GM12864 (cell line): ENCODE measurements at regions not wholly inside any gene's neighbourhood (a gene's known extent, or its start where the extent isn't known, plus 50 kb on each side); places are given as distances from the start of the nearest gene placed in this dataset.

Source experiments
- DNase-seq: peaks from one replicate; pipeline ENCODE4 v3.0.0-alpha.2; 2011; ENCODE audit warnings: low read depth
- H3K4me3 ChIP-seq: 2 replicates; pipeline ENCODE4 v1.5.1; 2011; ENCODE audit warnings: mild to moderate bottlenecking, low read depth, low read length, control low read depth
- TF ChIP-seq, protein P1 (sequence below): IDR thresholded peaks from 2 replicates; pipeline ENCODE4 v1.5.1; 2011; ENCODE audit warnings: low read depth, mild to moderate bottlenecking, moderate library complexity, low read length, control low read depth, inconsistent platforms; ENCODE audit errors: missing control alignments

GRCh38 chr5:171617817-171618591 lies 167.6 kb upstream of the SMIM23 start:
- TF ChIP-seq, protein P1, sequence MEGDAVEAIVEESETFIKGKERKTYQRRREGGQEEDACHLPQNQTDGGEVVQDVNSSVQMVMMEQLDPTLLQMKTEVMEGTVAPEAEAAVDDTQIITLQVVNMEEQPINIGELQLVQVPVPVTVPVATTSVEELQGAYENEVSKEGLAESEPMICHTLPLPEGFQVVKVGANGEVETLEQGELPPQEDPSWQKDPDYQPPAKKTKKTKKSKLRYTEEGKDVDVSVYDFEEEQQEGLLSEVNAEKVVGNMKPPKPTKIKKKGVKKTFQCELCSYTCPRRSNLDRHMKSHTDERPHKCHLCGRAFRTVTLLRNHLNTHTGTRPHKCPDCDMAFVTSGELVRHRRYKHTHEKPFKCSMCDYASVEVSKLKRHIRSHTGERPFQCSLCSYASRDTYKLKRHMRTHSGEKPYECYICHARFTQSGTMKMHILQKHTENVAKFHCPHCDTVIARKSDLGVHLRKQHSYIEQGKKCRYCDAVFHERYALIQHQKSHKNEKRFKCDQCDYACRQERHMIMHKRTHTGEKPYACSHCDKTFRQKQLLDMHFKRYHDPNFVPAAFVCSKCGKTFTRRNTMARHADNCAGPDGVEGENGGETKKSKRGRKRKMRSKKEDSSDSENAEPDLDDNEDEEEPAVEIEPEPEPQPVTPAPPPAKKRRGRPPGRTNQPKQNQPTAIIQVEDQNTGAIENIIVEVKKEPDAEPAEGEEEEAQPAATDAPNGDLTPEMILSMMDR = no peak
- H3K4me3 ChIP-seq = no peak overlapping the region
- DNase-seq = no peak

GRCh38 chr5:171619196-171619595 lies 166.4 kb upstream of the SMIM23 start:
- TF ChIP-seq, protein P1 = no peak
- DNase-seq = no peak
- no peak overlapping the region for H3K4me3 ChIP-seq

DNA sequence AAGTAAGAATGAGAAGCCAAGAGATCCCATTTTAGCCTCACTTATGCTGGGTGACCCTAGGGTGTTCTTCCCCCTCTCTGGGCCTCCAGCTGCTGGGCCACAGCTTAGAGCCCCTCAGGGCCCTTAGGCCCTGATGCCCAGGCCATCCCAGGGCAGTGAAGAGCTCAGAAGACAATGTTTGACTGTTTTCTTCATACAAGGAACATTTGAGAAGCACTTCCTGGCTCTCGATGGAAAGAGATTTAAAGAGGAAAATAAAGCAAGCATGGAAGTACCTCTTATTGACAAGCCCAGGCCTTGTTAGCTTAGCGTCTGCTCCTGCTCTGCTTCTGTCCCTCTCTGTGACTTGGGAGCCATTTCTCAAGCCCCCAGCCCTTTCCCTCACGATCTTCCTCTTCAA lies 165.9 kb upstream of the SMIM23 start:
- TF ChIP-seq, protein P1 = no peak
- no peak overlapping the region for H3K4me3 ChIP-seq
- no peak for DNase-seq

DNA sequence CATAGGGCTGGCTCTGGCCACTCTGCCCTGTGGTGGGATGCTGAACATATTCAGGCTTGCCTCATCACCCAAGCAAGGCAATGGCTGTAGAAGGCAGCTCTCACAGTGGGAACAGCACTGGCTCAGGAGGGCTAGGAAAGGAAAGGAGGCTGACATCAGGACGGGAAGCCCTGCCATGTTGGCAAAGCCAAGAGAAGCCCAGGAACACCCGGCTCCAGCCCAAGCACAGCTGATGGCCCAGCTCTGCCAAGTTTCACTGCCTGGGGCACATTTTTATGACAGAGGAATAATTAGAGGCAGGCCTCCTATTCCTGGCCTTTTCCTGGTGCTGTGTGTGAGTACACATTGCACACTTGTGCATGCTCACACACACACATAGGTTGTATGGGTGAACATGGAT lies 163.6 kb upstream of the SMIM23 start:
- no peak overlapping the region for H3K4me3 ChIP-seq
- TF ChIP-seq, protein P1 = no peak
- no peak for DNase-seq

GRCh38 chr5:171623107-171623506 lies 162.5 kb upstream of the SMIM23 start:
- DNase-seq = no peak
- H3K4me3 ChIP-seq = no peak overlapping the region
- TF ChIP-seq, protein P1 = no peak

GRCh38 chr5:171623551-171624097 lies 162.0 kb upstream of the SMIM23 start:
- TF ChIP-seq, protein P1 = no peak
- no peak for DNase-seq
- H3K4me3 ChIP-seq = no peak overlapping the region

DNA sequence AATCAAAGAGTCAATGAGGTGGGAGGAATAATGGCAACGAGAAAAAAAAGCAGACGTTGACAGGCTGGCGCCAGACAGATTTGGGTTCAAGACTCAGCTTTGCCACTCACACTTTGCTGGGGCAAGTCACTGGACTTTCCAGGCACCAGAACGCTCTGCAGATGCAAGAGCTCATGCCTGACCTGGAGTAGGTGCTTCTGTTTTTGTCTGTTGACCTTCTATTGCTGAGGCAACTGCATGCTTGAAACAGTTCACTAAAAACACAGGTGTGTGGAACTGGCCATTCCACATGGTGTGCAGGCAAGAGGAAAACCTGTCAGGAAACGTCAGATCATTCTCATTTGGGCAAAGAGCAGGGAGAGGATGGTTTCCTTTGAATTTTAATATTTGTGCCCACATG lies 161.2 kb upstream of the SMIM23 start:
- DNase-seq = no peak
- H3K4me3 ChIP-seq = no peak overlapping the region
- TF ChIP-seq, protein P1 = no peak
